H1 (cell line): ENCODE measurements at regions not wholly inside any gene's neighbourhood (a gene's known extent, or its start where the extent isn't known, plus 50 kb on each side); places are given as distances from the start of the nearest gene placed in this dataset.
A peak's percentile ranks its signal among the peaks of the same experiment; 100 is the strongest.

ENCODE experiments used
- CTCF ChIA-PET: fragments of 300-600 bp; sonication (Branson Sonifier 250); formaldehyde crosslinking; loops from one replicate; lab custom pipeline; 2021; ENCODE audit not compliant: partially characterized antibody; lab: Charles Lee
- POLR2A ChIA-PET: fragments of 300-600 bp; sonication (Branson Sonifier 250); formaldehyde crosslinking; loops from one replicate; lab custom pipeline; 2021; ENCODE audit warnings: inconsistent platforms; ENCODE audit not compliant: partially characterized antibody; lab: Charles Lee
- DNase-seq, 2 experiments: peaks; one replicate each; pipeline versions ENCODE4 v3.0.0 to v3.0.0-alpha.2; 2010 to 2022; ENCODE audit warnings: low spot score in 2 of 2, low read depth in 1 of 2, mixed read lengths in 1 of 2
- FAIRE-seq: peaks from 2 replicates; lab custom pipeline; 2011; peaks lifted over from hg19 to GRCh38; lab: Jason Lieb, UNC
- H2AFZ ChIP-seq: 2 replicates; pipeline ENCODE4 v1.8.1; 2012; ENCODE audit warnings: low read length, inconsistent platforms
- H2AK5ac ChIP-seq: 2 replicates; pipeline ENCODE4 v1.6.1; 2013; ENCODE audit warnings: low read depth, low read length
- H2BK120ac ChIP-seq: replicated peaks from 2 replicates; pipeline ENCODE3; 2013; ENCODE audit warnings: low read depth, low read length, inconsistent platforms
- H2BK12ac ChIP-seq: 2 replicates; pipeline ENCODE4 v1.6.1; 2013; ENCODE audit warnings: low read depth, low read length
- H2BK15ac ChIP-seq: 2 replicates; pipeline ENCODE4 v1.6.1; 2013; ENCODE audit warnings: low read length
- H2BK20ac ChIP-seq: 2 replicates; pipeline ENCODE4 v1.6.1; 2013; ENCODE audit warnings: low read length
- H2BK5ac ChIP-seq: 2 replicates; pipeline ENCODE4 v1.6.1; 2013; ENCODE audit warnings: low read depth, low read length
- H3K14ac ChIP-seq: 2 replicates; pipeline ENCODE4 v1.6.1; 2013; ENCODE audit warnings: inconsistent platforms; ENCODE audit not compliant: insufficient read length
- H3K18ac ChIP-seq: 2 replicates; pipeline ENCODE4 v1.6.1; 2013; ENCODE audit warnings: low read length; ENCODE audit errors: extremely low read depth
- H3K23ac ChIP-seq: 2 replicates; pipeline ENCODE4 v1.6.1; 2013; ENCODE audit warnings: inconsistent platforms; ENCODE audit not compliant: insufficient read length
- H3K23me2 ChIP-seq: 2 replicates; pipeline ENCODE4 v1.6.1; 2013; ENCODE audit warnings: low read depth, low read length
- H3K27ac ChIP-seq: 2 replicates; pipeline ENCODE4 v1.6.1; 2011; ENCODE audit warnings: low read depth, low read length, inconsistent platforms
- H3K27me3 ChIP-seq, 4 experiments: replicated peaks in 1 of 4; 1 replicate in 1 of 4; 2 replicates in 3 of 4; pipeline versions ENCODE4 v1.6.1 to v1.8.1; 2011 to 2013; ENCODE audit warnings: low read length in 3 of 4, mild to moderate bottlenecking in 3 of 4, inconsistent platforms in 2 of 4, mixed read lengths in 2 of 4, moderate library complexity in 1 of 4; ENCODE audit not compliant: control insufficient read depth in 3 of 4, insufficient read depth in 3 of 4; ENCODE audit errors: extremely low read depth in 1 of 4
- H3K36me3 ChIP-seq, 4 experiments: 2 replicates each; pipeline versions ENCODE4 v1.6.1 to v1.8.1; 2011 to 2013; ENCODE audit warnings: mild to moderate bottlenecking in 4 of 4, low read length in 3 of 4, moderate library complexity in 2 of 4, control low read depth in 1 of 4, inconsistent platforms in 1 of 4; ENCODE audit not compliant: insufficient read depth in 4 of 4, control insufficient read depth in 2 of 4
- H3K4ac ChIP-seq: replicated peaks from 2 replicates; pipeline ENCODE3; 2013; ENCODE audit warnings: low read length, low read depth, mixed read lengths, inconsistent platforms; ENCODE audit not compliant: insufficient read length
- H3K4me1 ChIP-seq, 4 experiments: replicated peaks in 1 of 4; 1 replicate in 1 of 4; 2 replicates in 3 of 4; pipeline versions ENCODE4 v1.6.1 to v1.8.1; 2011 to 2013; ENCODE audit warnings: low read length in 3 of 4, inconsistent platforms in 2 of 4, mixed read lengths in 1 of 4; ENCODE audit not compliant: insufficient read depth in 4 of 4, control insufficient read depth in 3 of 4
- H3K4me2 ChIP-seq, 2 experiments: 2 replicates each; pipeline versions ENCODE4 v1.6.1 to v1.8.1; 2011 to 2013; ENCODE audit warnings: low read depth in 2 of 2, low read length in 2 of 2, control low read depth in 1 of 2, inconsistent platforms in 1 of 2, mild to moderate bottlenecking in 1 of 2; ENCODE audit not compliant: insufficient read depth in 1 of 2
- H3K4me3 ChIP-seq, 4 experiments: fragments of 200-600, 300-600 bp in 1 of 4; sonication (generic), shearing (Covaris generic), sonication (Bioruptor Twin) in 1 of 4; 2 replicates each; pipeline versions ENCODE4 v1.5.1 to v1.8.1; 2011 to 2016; ENCODE audit warnings: low read length in 4 of 4, low read depth in 3 of 4, control low read depth in 2 of 4, inconsistent platforms in 2 of 4, mild to moderate bottlenecking in 2 of 4, mixed read lengths in 1 of 4, moderate library complexity in 1 of 4; ENCODE audit not compliant: insufficient read depth in 2 of 4; ENCODE audit errors: extremely low read depth in 1 of 4
- H3K56ac ChIP-seq: replicated peaks from 2 replicates; pipeline ENCODE3; 2013; ENCODE audit warnings: low read depth, mild to moderate bottlenecking, mixed read lengths, low read length, inconsistent platforms; ENCODE audit not compliant: insufficient read length
- H3K79me1 ChIP-seq: 2 replicates; pipeline ENCODE4 v1.6.1; 2013; ENCODE audit warnings: low read depth, low read length, control low read depth
- H3K79me2 ChIP-seq, 2 experiments: 2 replicates each; pipeline versions ENCODE4 v1.6.1 to v1.8.1; 2012 to 2013; ENCODE audit warnings: low read length in 2 of 2, mild to moderate bottlenecking in 2 of 2, inconsistent platforms in 1 of 2; ENCODE audit not compliant: insufficient read depth in 2 of 2, control insufficient read depth in 1 of 2
- H3K9ac ChIP-seq, 4 experiments: replicated peaks in 1 of 4; 1 replicate in 1 of 4; 2 replicates in 3 of 4; pipeline versions ENCODE4 v1.6.1 to v1.8.1; 2011 to 2013; ENCODE audit warnings: low read depth in 3 of 4, low read length in 3 of 4, control low read depth in 2 of 4, mild to moderate bottlenecking in 2 of 4, moderate library complexity in 2 of 4, inconsistent platforms in 1 of 4; ENCODE audit errors: extremely low read depth in 1 of 4
- H3K9me3 ChIP-seq, 2 experiments: 2 replicates each; pipeline versions ENCODE4 v1.6.1 to v1.8.1; 2012 to 2013; ENCODE audit warnings: mild to moderate bottlenecking in 2 of 2, moderate library complexity in 2 of 2, control low read depth in 1 of 2, inconsistent platforms in 1 of 2, low read depth in 1 of 2, low read length in 1 of 2, mixed read lengths in 1 of 2; ENCODE audit not compliant: insufficient read depth in 2 of 2
- H4K20me1 ChIP-seq, 2 experiments: replicated peaks in 1 of 2; 2 replicates each; pipeline versions ENCODE3 to v1.8.1; 2011 to 2013; ENCODE audit warnings: inconsistent platforms in 2 of 2, low read length in 2 of 2, mild to moderate bottlenecking in 1 of 2; ENCODE audit not compliant: insufficient read depth in 2 of 2, control insufficient read depth in 1 of 2
- H4K5ac ChIP-seq: 2 replicates; pipeline ENCODE4 v1.6.1; 2013; ENCODE audit warnings: low read length, low read depth, mixed read lengths, inconsistent platforms; ENCODE audit not compliant: insufficient read length
- H4K8ac ChIP-seq: 2 replicates; pipeline ENCODE4 v1.8.0; 2013; ENCODE audit warnings: mild to moderate bottlenecking, moderate library complexity, low read length, inconsistent platforms; ENCODE audit not compliant: insufficient read depth; ENCODE audit errors: extremely low read depth
- H4K91ac ChIP-seq: replicated peaks from 2 replicates; pipeline ENCODE3; 2013; ENCODE audit warnings: low read length, mixed read lengths, inconsistent platforms; ENCODE audit not compliant: insufficient read length
- BACH1 ChIP-seq: IDR thresholded peaks from 2 replicates; pipeline ENCODE4 v1.6.1; 2012; ENCODE audit warnings: low read length, improper control_type of control experiment
- BRCA1 ChIP-seq: IDR thresholded peaks from 2 replicates; pipeline ENCODE4 v1.6.1; 2012; ENCODE audit warnings: low read depth, low read length, improper control_type of control experiment
- CTBP2 ChIP-seq: IDR thresholded peaks from 2 replicates; pipeline ENCODE4 v1.7.0; 2011; ENCODE audit warnings: borderline replicate concordance, mild to moderate bottlenecking, moderate library complexity, mixed read lengths, low read length; ENCODE audit not compliant: insufficient read depth, insufficient read length
- EZH2 ChIP-seq: fragments of 200-600 bp; sonication (generic); IDR thresholded peaks from 2 replicates; pipeline ENCODE4 v1.7.1; 2012; ENCODE audit warnings: low read depth, mild to moderate bottlenecking, moderate library complexity, low read length, inconsistent platforms; ENCODE audit not compliant: severe bottlenecking
- KDM1A ChIP-seq: fragments of 200-600, 300-600 bp; sonication (generic); IDR thresholded peaks from 2 replicates; pipeline ENCODE4 v1.7.1; 2016; ENCODE audit warnings: mild to moderate bottlenecking, low read length, borderline replicate concordance
- PHF8 ChIP-seq: fragments of 200-600 bp; sonication (generic); conservative IDR thresholded peaks from 2 replicates; pipeline ENCODE4 v1.7.1; 2012; ENCODE audit warnings: low read depth, mild to moderate bottlenecking, inconsistent platforms, low read length, moderate library complexity
- RXRA ChIP-seq: IDR thresholded peaks from 2 replicates; pipeline ENCODE4 v1.6.1; 2011; ENCODE audit warnings: low read depth, mild to moderate bottlenecking, low read length, moderate library complexity; ENCODE audit not compliant: insufficient read depth
- SP1 ChIP-seq: IDR thresholded peaks from 2 replicates; pipeline ENCODE4 v1.6.1; 2011; ENCODE audit warnings: low read depth, low read length
- SP2 ChIP-seq: IDR thresholded peaks from 2 replicates; pipeline ENCODE4 v1.6.1; 2012; ENCODE audit warnings: mild to moderate bottlenecking, low read length, inconsistent platforms
- SUZ12 ChIP-seq: fragments of 200-600 bp; sonication (generic); IDR thresholded peaks from 2 replicates; pipeline ENCODE4 v1.6.1; 2012; ENCODE audit warnings: mild to moderate bottlenecking, inconsistent platforms, low read length, moderate library complexity, mixed read lengths
- WGBS, 2 experiments: shearing (Covaris generic) in 1 of 2; methylation state at CpG; one replicate each; pipeline versions ENCODE4 v1.1.6 to v1.1.7; 2013 to 2015; ENCODE audit warnings: low lambda C conversion rate in 2 of 2, mixed read lengths in 2 of 2, inconsistent platforms in 1 of 2, low coverage in 1 of 2, missing lambda C conversion rate in 1 of 2; ENCODE audit not compliant: insufficient replicate concordance in 2 of 2, insufficient coverage in 1 of 2, insufficient read length in 1 of 2; ENCODE audit errors: extremely low coverage in 1 of 2, missing lambda C conversion rate in 1 of 2; 5-methylcytosine and 5-hydroxymethylcytosine counted together

GRCh38 chr13:58706421-58706820 lies 1074.9 kb downstream of the PCDH17 start:
- peak overlapping the region in 1 of 4 experiments; percentile 34; a peak in 1 of 7 replicates for H3K9ac ChIP-seq
- peaks cover 5 to 7% of the 10 kb centered on the region in 2 experiments for H3K9me3 ChIP-seq
- no peaks in the 10 kb centered on the region for H3K36me3 ChIP-seq
- H4K5ac ChIP-seq = no peak overlapping the region
- DNase-seq = no peak
- H3K27me3 ChIP-seq = no peaks in the 10 kb centered on the region
- no peak overlapping the region for H3K4me3 ChIP-seq
- H3K56ac ChIP-seq = no peak overlapping the region
- no peak overlapping the region for H2BK12ac ChIP-seq
- H2AK5ac ChIP-seq = no peak overlapping the region
- H2AFZ ChIP-seq = no peak overlapping the region
- POLR2A ChIA-PET = no interaction called here
- H3K23me2 ChIP-seq = no peaks in the 10 kb centered on the region
- TF ChIP-seq BRCA1 (no peak), SUZ12 (no peak), CTBP2 (no peak), KDM1A (no peak), EZH2 (no peak), BACH1 (no peak), RXRA (no peak), PHF8 (no peak), SP2 (no peak), SP1 (no peak)
- H3K23ac ChIP-seq = no peak overlapping the region
- H4K8ac ChIP-seq = no peak overlapping the region
- no peak overlapping the region for H4K91ac ChIP-seq
- H3K79me2 ChIP-seq = no peaks in the 10 kb centered on the region
- H3K4me1 ChIP-seq = no peaks in the 10 kb centered on the region
- CTCF ChIA-PET = no interaction called here
- no peak overlapping the region for H3K4ac ChIP-seq
- H3K27ac ChIP-seq = no peak overlapping the region
- no peak overlapping the region for H3K14ac ChIP-seq
- WGBS, 2 experiments = 93% methylated on average over 2 of the region's 2 CpGs; no CpG with 5 or more reads in 1 of the 2 experiments
- H4K20me1 ChIP-seq = no peaks in the 10 kb centered on the region
- no peak overlapping the region for H2BK15ac ChIP-seq
- no peak overlapping the region for H3K4me2 ChIP-seq
- no peak overlapping the region for H2BK5ac ChIP-seq
- no peaks in the 10 kb centered on the region for H3K79me1 ChIP-seq
- no peak overlapping the region for H3K18ac ChIP-seq
- no peak overlapping the region for H2BK20ac ChIP-seq
- no peak overlapping the region for H2BK120ac ChIP-seq
- FAIRE-seq = no peak
